Activated CD4-positive, alpha-beta T cell treated with anti-CD3 and anti-CD28 coated beads, Interleukin-2, Interleukin-4, amounts not matched to agents 100 ng/mL and 50 ng/mL, durations not matched to agents 16 hours and 8 hours (primary cell): ENCODE measurements at regions not wholly inside any gene's neighbourhood (a gene's known extent, or its start where the extent isn't known, plus 50 kb on each side); places are given as distances from the start of the nearest gene placed in this dataset.
"Not testable (repeated sequence)": the region's sequence is repeated elsewhere in the genome, so short reads cannot be mapped to it uniquely, and the experiment has no call there.

ENCODE experiments used
- DNase-seq: peaks from one replicate; pipeline ENCODE4 v3.0.0-alpha.2; 2020; ENCODE audit warnings: low spot score

DNA sequence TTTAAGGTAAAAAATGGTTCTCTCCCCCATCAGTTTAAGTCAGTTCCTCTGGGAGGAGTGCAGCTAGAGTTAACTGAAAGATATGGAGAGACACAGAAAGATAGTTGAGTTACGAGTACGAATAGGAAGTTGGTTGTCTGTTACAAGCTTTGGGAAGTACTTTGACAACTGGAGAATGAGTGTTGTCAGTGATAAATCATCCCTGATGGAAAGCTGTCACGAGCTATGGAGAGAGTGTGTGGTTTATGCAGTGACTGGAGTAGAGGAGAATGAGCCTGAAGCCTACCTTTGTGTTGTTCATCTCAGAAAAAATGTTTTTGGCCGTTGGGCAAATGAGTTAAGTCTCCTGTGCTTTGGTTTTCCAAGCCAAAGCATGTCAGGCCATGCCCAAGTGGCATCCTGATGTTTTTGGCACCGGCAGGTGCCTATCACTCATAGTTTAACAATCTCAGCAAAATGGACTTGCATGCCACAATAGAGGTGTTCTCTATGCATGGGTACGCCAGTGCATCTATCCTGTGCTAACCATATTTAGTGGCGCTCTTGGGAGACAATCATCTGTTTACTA is 350.2 kb downstream of the IRS2 start:
- no peak for DNase-seq

DNA sequence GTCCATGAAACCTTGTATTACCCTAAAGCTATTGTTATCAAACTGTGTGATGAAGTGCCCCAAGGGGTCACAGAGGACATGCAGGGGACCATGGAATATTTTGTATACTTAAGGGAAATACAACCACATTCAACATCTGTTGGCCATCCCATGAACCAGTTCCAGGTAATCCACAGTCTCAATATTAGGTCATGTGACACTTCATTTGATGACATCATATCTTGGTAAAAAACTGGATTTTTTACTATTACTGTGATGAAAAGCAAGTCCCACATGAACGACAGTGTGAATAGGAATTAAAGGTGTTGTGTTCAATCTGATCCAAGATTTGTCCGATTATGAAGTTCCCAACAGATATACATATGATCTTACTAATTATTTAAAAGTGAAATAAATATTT is 355.2 kb downstream of the IRS2 start:
- DNase-seq, result no peak

- no peak for DNase-seq
These were observed 358.2 kb downstream of the IRS2 start for GRCh38 chr13:109428146-109428545.

GRCh38 chr13:109427695-109428094 is 358.7 kb downstream of the IRS2 start:
- no peak for DNase-seq

DNA sequence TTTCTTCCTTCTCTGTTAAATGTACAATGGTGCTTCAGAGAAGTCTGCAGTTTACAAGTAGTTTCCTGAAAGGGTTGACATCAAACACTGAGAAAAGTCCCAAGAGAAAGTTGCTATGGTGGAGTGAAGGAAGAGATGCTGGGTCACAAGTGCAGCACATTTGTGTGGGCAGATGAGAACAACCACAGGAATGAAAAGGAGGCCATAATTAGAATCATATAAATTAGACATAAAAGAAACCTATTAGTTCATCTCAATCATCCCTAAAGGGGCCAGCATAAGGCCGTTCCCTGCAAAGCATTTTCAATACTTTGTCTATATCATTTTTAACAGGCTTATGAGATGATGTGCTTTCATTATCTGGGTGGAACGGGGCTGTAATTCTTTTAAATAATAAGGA is 359.2 kb downstream of the IRS2 start:
- no peak for DNase-seq

DNA sequence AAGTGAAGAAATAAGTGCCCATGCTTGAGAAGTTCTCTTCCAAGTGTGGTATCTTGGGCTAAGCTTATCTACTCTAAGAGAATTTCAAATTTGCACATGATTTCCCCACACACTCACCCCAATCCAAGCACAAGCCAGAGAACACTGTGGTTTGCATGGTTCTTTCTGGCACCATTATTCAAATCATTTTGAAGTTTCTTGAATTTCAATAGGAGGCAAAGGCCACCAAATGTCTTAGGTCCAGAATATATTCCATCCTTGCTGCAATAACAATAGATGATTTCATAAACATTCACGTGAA is 359.7 kb downstream of the IRS2 start:
- no peak for DNase-seq

GRCh38 chr13:109425821-109426689 is 360.3 kb downstream of the IRS2 start:
- no peak for DNase-seq

GRCh38 chr13:109422161-109422560 is 364.2 kb downstream of the IRS2 start:
- DNase-seq, result no peak

DNA sequence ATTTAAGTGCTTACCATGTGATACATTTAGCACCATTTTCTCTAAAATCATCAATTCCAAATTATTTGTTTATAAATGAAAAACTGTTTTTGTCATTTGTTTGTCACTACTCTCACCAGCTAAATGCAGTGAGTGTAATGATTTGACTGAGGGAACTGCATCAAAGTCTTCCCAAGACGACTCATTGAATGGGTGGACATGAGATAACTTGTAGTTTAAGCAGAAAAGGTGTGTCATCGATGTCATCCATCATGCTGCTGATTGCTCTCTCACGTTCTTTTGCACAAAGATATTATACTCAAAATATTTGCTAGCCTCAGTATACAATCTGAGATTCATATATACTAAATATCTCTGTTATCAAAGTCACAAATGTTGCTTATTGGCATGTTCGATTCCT is 366.5 kb downstream of the IRS2 start:
- no peak for DNase-seq

DNA sequence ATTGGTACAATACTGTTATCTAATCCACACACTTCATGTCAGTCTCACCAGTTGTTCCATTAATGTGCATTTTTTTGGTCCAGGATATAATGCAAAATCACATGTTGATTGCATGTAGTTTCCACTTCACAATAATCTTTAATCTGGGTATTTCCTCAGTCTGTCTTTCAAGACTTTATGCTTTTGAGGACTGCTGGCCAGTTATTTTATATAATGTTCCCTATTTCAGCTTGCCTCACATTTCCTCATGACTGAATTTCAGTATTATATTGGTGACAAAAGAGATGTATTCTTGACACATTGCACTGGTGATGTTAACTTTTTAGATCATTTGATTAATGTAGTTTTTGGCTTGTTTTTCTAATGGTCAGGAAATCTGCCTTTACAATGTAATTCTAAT is 368.3 kb downstream of the IRS2 start:
- no peak for DNase-seq

- DNase-seq, result no peak
These were observed 370.4 kb downstream of the IRS2 start for GRCh38 chr13:109416001-109416400.

DNA sequence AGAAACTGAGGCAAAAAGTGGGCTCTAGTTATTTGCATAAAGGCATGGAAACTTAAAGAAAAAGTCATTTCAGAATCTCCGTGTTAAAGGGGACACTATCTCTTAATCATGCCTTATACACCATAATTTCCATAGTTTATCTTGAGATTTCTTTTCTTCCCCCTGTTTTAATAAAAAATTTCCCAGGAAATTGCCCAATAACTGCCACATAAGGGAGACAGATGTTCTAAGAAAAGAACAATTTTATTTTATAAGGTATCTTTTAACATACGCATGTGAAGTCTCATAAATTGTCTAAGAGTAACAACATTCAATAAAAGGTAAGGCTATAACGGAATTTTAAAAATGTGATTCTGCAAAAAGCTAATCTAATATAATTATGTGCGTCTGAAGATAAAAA is 371.3 kb downstream of the IRS2 start:
- no peak for DNase-seq

DNA sequence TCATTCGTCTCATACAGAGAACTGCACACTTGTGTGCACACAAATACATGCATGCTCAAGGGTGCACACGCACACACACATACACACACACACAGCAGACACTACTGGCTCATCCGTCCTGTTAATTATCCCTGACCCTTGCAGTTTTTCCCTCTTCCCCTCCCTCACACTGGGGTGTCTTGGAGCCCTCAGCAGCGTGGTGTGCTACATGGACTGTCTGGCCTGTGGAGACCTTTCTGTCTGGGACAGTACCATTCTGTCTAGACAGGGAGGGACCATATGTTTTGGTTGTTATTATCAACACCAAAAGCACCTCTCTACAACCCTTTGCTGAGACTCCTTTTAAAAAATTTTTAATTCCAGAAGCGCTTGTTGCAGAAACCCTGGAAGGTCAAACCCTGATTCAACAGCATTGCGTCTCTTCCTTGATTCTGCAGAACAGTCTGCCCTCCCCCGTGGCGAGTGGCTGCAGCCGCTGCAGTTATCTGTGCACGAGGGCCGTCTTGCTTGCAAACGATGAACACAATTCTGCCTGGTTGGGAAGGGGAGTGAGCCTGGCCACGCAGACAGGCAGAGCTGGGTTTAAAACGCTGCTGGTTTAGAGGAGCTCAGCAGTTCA is 374.0 kb downstream of the IRS2 start:
- no peak for DNase-seq

DNA sequence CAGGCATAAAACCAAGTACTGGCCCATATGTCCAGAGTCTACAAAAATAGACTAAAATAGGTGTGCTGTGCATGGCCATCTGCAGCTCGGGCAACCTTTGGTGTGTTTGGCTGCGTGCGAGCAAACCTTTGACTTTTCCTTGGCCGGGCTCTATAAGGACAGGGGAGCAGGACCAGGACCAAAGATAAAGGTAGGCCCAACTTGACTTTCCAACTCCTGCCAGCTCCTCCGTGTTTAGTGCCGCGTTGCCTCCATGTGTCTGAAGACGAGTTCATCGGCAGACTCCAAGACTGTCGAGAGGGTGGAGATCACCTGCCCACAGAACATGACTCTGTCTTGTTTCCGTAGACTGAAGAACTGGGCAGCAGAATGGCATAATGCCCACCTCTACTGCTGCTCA is 375.5 kb downstream of the IRS2 start:
- no peak for DNase-seq

DNA sequence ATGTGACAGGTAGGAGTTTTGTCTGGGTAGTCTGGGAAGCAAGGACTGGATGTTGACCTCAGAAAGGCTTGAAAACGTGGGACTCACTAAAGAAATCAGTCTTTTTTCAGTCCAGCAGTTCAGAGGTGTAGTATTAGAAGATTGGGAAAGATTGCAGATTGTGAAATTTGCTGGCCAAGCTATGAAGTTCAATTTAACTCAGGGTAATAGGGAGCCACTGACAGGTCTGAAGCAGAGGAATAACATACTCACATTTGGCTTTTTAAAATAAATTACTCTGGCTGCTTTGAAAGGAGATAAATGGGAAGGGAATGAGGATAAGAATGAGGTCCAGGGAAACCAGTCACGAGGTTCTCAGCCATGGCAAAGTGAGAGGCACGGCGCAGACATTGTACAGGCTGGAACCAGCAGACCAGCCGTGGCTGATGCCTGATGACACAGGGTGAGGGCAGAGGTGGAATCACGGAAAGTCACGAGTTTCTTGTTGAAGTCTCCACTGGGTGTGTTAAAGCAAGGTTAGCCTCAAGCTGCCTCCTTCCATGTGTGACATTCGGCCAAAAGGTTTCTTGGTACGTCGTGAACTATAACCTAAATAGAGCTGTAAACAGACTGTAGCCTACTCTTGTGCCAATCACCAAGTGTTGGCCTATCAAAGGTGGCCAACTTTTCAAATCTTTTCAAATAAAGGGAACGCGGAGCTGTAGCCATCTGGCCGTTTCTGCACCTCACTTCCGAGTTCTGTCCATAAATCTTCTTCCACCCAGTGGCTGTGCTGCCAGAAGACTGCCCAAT is 377.6 kb downstream of the IRS2 start:
- DNase-seq, result no peak

- no peak for DNase-seq
These were observed 379.9 kb downstream of the IRS2 start for GRCh38 chr13:109406376-109406992.

GRCh38 chr13:109403012-109403421 is 383.4 kb downstream of the IRS2 start:
- no peak for DNase-seq

- DNase-seq, result no peak
These were observed 384.5 kb downstream of the IRS2 start for GRCh38 chr13:109401891-109402290.

DNA sequence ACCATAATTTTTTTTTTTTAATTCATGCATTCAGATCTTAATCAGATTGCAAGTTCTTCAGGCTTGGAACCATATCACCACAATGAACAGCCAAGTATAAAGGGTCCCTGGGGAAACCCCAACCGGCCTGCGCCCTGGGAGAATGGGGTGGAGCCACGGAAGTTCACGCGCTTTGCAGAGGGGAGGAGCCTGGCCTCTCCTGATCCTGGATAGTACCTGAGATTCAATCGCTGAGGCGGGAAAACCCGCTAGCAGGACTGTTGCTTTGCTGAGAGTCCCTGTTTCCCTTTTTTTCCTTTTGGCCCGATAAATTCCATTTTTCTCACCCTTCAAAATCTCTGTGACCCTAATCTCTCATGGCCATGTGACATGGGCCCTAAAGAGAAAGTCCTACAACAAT is 385.1 kb downstream of the IRS2 start:
- DNase-seq, result no peak

GRCh38 chr13:109400624-109401257 is 385.6 kb downstream of the IRS2 start:
- no peak for DNase-seq

DNA sequence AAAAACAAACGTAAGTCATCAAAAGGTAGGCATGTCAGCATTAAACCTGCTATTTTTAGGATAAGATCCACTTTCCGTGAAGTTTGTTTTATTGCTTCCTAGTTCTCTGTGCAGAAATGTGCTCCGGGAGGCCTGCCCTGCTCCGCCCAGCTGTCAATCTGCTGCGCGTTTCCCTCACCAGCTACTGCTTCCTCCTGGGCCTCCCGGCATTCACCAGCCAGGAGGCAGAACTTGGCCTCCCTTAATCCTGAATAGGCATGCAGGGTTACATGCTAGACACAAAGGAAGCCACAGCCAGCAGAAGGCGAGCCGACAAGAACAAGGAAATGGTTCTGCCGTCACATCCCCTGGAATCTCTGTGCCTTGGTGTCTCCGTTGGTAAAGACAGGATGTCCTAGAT is 386.2 kb downstream of the IRS2 start:
- no peak for DNase-seq

GRCh38 chr13:109398071-109398470 is 388.3 kb downstream of the IRS2 start:
- DNase-seq, result not testable (repeated sequence)
